ENCODE measurements at regions not wholly inside any gene's neighbourhood (a gene's known extent, or its start where the extent isn't known, plus 50 kb on each side); places are given as distances from the start of the nearest gene placed in this dataset.

- H3K36me3 ChIP-seq (ENCODE audit: insufficient read depth, low read length) = no peaks in the 10 kb centered on the region
- H3K4me2 ChIP-seq (ENCODE audit: low read length) = no peak overlapping the region
Measured at GRCh38 chr1:30427545-30427944, 295.8 kb downstream of the MATN1 start.

DNA sequence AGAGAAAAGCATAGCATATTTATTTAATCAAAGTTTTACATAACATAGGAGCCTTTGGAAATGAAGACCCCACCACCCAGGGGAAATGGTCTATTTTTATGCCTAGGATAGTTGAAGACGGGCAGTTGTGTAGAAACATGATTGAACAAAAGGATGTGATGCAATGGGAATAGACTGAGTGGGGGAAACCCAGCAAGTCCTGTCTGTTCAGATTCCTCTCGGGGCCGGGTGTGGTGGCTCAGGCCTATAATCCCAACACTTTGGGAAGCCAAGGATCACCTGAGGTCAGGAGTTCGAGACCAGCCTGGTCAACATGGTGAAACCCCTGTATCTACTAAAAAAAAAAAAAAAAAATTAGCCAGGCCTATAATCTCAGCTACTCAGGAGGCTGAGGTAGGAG, 298.3 kb downstream of the MATN1 start:
- H3K9me2 ChIP-seq (ENCODE audit: insufficient read depth, low read length) = no peaks in the 10 kb centered on the region
- no peak overlapping the region for H3K4me3 ChIP-seq (ENCODE audit: low read length)
- no peak overlapping the region for H3K9ac ChIP-seq (ENCODE audit: low read length)
- no peaks in the 10 kb centered on the region for H3K9me3 ChIP-seq (ENCODE audit: low read length)
- no peak overlapping the region for H3K4me2 ChIP-seq (ENCODE audit: low read length)
- no peaks in the 10 kb centered on the region for H4K20me1 ChIP-seq (ENCODE audit: insufficient read depth)
- no peaks in the 10 kb centered on the region for H3F3A ChIP-seq (ENCODE audit: insufficient read depth, low read length, poor library complexity, severe bottlenecking)
- H3K36me3 ChIP-seq (ENCODE audit: insufficient read depth, low read length) = no peaks in the 10 kb centered on the region
- H3K79me2 ChIP-seq (replicated peaks; ENCODE audit: insufficient read depth, low read length) = no peaks in the 10 kb centered on the region
- no peak overlapping the region for H2AFZ ChIP-seq (ENCODE audit: low read depth, low read length)
- no peak for TF ChIP-seq CTCF (IDR thresholded peaks at IDR 0.05; ENCODE audit: poor library complexity, severe bottlenecking)
- TF ChIP-seq, protein P1, sequence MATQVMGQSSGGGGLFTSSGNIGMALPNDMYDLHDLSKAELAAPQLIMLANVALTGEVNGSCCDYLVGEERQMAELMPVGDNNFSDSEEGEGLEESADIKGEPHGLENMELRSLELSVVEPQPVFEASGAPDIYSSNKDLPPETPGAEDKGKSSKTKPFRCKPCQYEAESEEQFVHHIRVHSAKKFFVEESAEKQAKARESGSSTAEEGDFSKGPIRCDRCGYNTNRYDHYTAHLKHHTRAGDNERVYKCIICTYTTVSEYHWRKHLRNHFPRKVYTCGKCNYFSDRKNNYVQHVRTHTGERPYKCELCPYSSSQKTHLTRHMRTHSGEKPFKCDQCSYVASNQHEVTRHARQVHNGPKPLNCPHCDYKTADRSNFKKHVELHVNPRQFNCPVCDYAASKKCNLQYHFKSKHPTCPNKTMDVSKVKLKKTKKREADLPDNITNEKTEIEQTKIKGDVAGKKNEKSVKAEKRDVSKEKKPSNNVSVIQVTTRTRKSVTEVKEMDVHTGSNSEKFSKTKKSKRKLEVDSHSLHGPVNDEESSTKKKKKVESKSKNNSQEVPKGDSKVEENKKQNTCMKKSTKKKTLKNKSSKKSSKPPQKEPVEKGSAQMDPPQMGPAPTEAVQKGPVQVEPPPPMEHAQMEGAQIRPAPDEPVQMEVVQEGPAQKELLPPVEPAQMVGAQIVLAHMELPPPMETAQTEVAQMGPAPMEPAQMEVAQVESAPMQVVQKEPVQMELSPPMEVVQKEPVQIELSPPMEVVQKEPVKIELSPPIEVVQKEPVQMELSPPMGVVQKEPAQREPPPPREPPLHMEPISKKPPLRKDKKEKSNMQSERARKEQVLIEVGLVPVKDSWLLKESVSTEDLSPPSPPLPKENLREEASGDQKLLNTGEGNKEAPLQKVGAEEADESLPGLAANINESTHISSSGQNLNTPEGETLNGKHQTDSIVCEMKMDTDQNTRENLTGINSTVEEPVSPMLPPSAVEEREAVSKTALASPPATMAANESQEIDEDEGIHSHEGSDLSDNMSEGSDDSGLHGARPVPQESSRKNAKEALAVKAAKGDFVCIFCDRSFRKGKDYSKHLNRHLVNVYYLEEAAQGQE (IDR thresholded peaks at IDR 0.05; ENCODE audit: borderline replicate concordance) = no peak
- H3K27me3 ChIP-seq (ENCODE audit: insufficient read depth, low read depth, low read length) = no peaks in the 10 kb centered on the region
- H3K27ac ChIP-seq (ENCODE audit: low read length) = no peak overlapping the region

More at GRCh38 chr1:30427545-30427944, 295.8 kb downstream of the MATN1 start:
- no peak overlapping the region for H2AFZ ChIP-seq (ENCODE audit: low read depth, low read length)
- no peak for TF ChIP-seq POLR2AphosphoS5 (IDR thresholded peaks at IDR 0.05)
- TF ChIP-seq RAD21 (conservative IDR thresholded peaks at IDR 0.05) = no peak
- TF ChIP-seq TAF1 (IDR thresholded peaks at IDR 0.05; ENCODE audit: low read depth) = no peak
- no peak for TF ChIP-seq MXI1 (conservative IDR thresholded peaks at IDR 0.05; ENCODE audit: poor library complexity, severe bottlenecking)
- no peak for TF ChIP-seq SMC3 (conservative IDR thresholded peaks at IDR 0.05; ENCODE audit: poor library complexity)
- TF ChIP-seq EZH2 (IDR thresholded peaks at IDR 0.05; ENCODE audit: borderline replicate concordance, insufficient read depth, low read length, poor library complexity, severe bottlenecking) = no peak
- no peak for TF ChIP-seq EP300 (conservative IDR thresholded peaks at IDR 0.05; ENCODE audit: poor library complexity, severe bottlenecking)
- TF ChIP-seq, protein P1 (IDR thresholded peaks at IDR 0.05; ENCODE audit: borderline replicate concordance) = no peak
- TF ChIP-seq CTCF (IDR thresholded peaks at IDR 0.05; ENCODE audit: poor library complexity, severe bottlenecking) = no peak
- H3K27ac ChIP-seq (ENCODE audit: low read length) = no peak overlapping the region
- no peaks in the 10 kb centered on the region for H3F3A ChIP-seq (ENCODE audit: insufficient read depth, low read length, poor library complexity, severe bottlenecking)
- H3K27me3 ChIP-seq (ENCODE audit: insufficient read depth, low read depth, low read length) = no peaks in the 10 kb centered on the region
- H4K20me1 ChIP-seq (ENCODE audit: insufficient read depth) = no peaks in the 10 kb centered on the region
- peaks cover 6% of the 10 kb centered on the region for H3K9me3 ChIP-seq (ENCODE audit: low read length)
- no peak overlapping the region for H3K9ac ChIP-seq (ENCODE audit: low read length)
- H3K9me2 ChIP-seq (ENCODE audit: insufficient read depth, low read length) = no peaks in the 10 kb centered on the region
- no peaks in the 10 kb centered on the region for H3K79me2 ChIP-seq (replicated peaks; ENCODE audit: insufficient read depth, low read length)
- H3K4me3 ChIP-seq (ENCODE audit: low read length) = no peak overlapping the region

All from neural cell (in vitro differentiated cells).